Right kidney (tissue), 1 donor: ENCODE measurements at regions not wholly inside any gene's neighbourhood (a gene's known extent, or its start where the extent isn't known, plus 50 kb on each side); places are given as distances from the start of the nearest gene placed in this dataset.

Experiments
- DNase-seq: peaks from one replicate; pipeline ENCODE4 v3.0.0-alpha.2; 2016

- DNase-seq, result no peak
These were observed 360.1 kb downstream of the TNS3 start for GRCh38 chr7:47221826-47222225.

GRCh38 chr7:47218378-47219176 is 363.3 kb downstream of the TNS3 start:
- DNase-seq, result no peak

GRCh38 chr7:47217570-47218360 is 364.1 kb downstream of the TNS3 start:
- DNase-seq, result no peak

GRCh38 chr7:47217086-47217485 is 364.8 kb downstream of the TNS3 start:
- DNase-seq, result no peak

- no peak for DNase-seq
These were observed 365.5 kb downstream of the TNS3 start for GRCh38 chr7:47216439-47216838.

- no peak for DNase-seq
These were observed 366.3 kb downstream of the TNS3 start for GRCh38 chr7:47215640-47216039.

GRCh38 chr7:47215049-47215448 is 366.9 kb downstream of the TNS3 start:
- DNase-seq, result no peak

- DNase-seq, result no peak
These were observed 368.6 kb downstream of the TNS3 start for GRCh38 chr7:47213276-47213675.

- DNase-seq, result no peak
These were observed 370.4 kb downstream of the TNS3 start for GRCh38 chr7:47211519-47211973.

GRCh38 chr7:47210281-47210854 is 371.5 kb downstream of the TNS3 start:
- no peak for DNase-seq

GRCh38 chr7:47207956-47208355 is 374.0 kb downstream of the TNS3 start:
- no peak for DNase-seq

- DNase-seq, result no peak
These were observed 377.2 kb downstream of the TNS3 start for GRCh38 chr7:47204709-47205108.

GRCh38 chr7:47202146-47202783 is 379.6 kb downstream of the TNS3 start:
- DNase-seq, result no peak

GRCh38 chr7:47198159-47198558 is 383.8 kb downstream of the TNS3 start:
- no peak for DNase-seq

- DNase-seq, result no peak
These were observed 384.4 kb downstream of the TNS3 start for GRCh38 chr7:47197486-47197885.

GRCh38 chr7:47196737-47197136 is 385.2 kb downstream of the TNS3 start:
- DNase-seq, result no peak

GRCh38 chr7:47196106-47196645 is 385.7 kb downstream of the TNS3 start:
- no peak for DNase-seq

- no peak for DNase-seq
These were observed 386.3 kb downstream of the TNS3 start for GRCh38 chr7:47195641-47196040.

- no peak for DNase-seq
These were observed 387.3 kb downstream of the TNS3 start for GRCh38 chr7:47194516-47195057.

GRCh38 chr7:47192978-47193377 is 388.9 kb downstream of the TNS3 start:
- no peak for DNase-seq

GRCh38 chr7:47191876-47192291 is 390.0 kb downstream of the TNS3 start:
- no peak for DNase-seq

- no peak for DNase-seq
These were observed 390.6 kb downstream of the TNS3 start for GRCh38 chr7:47191316-47191715.
